ENCODE measurements at regions not wholly inside any gene's neighbourhood (a gene's known extent, or its start where the extent isn't known, plus 50 kb on each side); places are given as distances from the start of the nearest gene placed in this dataset.

- DNase-seq, result no peak
Measured at GRCh38 chr11:11135820-11136476, 217.1 kb downstream of the CSNK2A3 start.

DNA sequence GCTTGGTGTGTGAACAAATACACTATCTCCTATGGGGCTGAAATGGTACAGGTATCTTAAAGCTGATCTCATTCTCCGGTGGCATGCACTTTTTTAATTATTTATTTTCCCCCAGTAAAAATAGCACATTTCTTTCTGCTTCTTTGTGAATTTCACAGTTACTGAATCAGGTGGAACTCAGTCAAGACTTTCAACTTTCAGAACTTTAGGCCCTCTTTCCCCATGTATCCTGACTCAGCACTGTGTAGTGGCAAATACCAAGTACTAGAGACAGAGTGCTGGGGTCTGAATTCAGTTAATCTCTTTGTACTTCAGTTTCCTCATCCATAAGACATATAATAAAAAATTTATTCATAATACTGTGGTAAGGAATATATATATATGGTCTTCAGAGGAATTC is 223.9 kb downstream of the CSNK2A3 start:
- DNase-seq, result no peak

DNA sequence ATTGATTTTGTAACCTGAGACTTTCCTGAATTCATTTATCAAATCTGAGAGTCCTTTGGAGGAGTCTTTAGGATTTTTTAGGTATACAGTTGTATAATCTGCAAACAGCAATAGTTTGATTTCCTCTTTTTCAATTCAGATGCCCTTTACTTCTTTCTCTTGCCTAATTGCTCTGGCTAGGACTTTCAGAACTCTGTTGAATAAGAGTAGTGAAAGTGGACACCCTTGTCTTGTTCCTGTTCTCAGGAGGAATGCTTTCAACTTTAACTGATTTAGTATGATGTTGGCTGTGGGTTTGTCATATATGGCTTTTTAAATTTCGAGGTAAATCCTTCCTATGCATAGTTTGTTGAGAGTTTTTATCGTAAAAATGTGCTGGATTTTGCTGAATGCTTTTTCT is 227.4 kb downstream of the CSNK2A3 start:
- no peak for DNase-seq

GRCh38 chr11:11122749-11123148 is 230.3 kb downstream of the CSNK2A3 start:
- DNase-seq, result no peak

GRCh38 chr11:11119917-11120316 is 233.1 kb downstream of the CSNK2A3 start:
- DNase-seq, result no peak

DNA sequence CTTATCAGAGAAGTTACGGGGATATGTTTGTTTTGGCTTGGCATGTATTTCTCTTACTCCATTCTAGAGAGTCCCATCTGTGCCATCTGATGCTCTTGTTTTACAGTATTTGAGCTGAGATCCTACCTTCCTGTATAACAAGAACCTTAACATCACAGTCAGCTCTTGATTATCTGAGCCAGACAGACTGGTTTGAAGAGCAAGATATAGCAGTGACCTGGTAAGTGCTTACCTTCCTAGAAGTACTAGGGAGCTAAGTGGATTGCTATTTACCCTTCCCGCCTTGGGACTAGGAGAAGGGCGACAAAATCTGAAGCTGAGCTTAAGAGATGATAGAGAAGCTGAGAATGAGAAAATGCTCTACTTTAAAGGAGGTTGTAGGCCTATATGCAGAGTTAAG is 235.3 kb downstream of the CSNK2A3 start:
- no peak for DNase-seq

DNA sequence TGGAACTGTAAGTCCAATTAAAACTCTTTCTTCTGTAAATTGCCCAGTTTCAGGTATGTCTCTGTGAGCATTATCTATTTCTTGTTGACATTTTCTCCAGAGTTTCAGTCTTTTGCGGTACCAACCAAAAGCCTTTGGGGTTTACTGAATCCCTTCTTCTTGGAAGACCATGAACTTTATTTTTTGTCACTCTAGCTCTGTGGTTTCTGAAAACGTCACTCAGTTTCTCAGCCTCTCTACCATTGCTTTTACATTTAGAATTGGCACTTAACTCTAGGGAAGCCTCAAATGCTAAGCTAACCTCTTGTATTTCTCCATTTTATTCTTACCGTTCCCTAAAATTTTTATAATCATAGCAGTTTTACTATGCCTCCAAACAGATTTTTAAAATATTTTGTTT is 237.6 kb downstream of the CSNK2A3 start:
- no peak for DNase-seq

DNA sequence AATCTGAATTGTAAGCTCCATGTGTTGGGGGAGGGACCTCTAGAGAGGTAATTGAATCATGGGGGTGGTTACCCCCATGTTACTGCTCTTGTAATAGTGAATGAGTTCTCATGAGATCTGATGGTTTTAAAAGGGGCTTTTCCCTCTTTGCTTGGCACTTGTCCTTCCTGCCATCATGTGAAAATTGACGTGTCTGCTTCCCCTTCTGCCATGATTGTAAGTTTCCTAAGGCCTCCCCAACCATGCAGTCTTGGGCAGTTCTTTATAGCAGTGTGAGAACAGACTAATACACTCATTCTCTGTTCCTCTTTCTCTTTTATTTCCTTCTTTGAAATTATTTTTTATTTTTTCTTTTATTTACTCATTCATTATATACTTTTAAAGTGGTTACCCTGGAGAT is 239.4 kb downstream of the CSNK2A3 start:
- DNase-seq, result no peak

- DNase-seq, result no peak
Measured at GRCh38 chr11:11108026-11108425, 245.0 kb downstream of the CSNK2A3 start.

DNA sequence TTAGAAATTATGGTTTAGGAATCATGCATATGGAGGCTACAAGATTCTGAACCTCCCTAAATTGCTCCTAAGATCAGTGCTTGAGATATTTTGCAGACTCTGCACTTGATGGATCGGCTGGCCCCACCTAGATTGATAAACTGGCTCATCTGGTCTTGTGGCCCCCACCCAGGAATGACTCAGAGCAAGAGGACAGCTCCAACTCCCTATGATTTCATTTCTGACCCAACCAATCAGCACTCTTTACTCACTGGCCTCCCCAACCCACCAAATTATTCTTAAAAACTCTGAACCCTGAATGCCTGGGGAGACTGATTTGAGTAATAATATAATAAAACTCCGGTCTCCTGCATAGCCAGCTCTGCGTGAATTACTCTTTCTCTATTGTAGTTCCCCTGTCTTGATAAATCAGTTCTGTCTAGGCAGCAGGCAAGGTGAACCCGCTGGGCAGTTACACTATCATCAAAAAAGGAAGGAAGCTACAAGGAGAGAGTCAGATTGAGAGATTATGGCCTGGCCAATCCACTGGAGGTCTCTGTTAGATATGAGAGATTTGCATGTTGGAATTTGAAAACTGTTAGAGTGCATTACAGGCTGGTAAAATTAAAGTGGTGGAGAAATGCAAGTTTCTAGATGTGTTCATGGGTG is 245.8 kb downstream of the CSNK2A3 start:
- DNase-seq, result no peak

- DNase-seq, result no peak
Measured at GRCh38 chr11:11105361-11105760, 247.5 kb upstream of the ZBED5 start.

- DNase-seq, result no peak
Measured at GRCh38 chr11:11095831-11096723, 238.2 kb upstream of the ZBED5 start.

DNA sequence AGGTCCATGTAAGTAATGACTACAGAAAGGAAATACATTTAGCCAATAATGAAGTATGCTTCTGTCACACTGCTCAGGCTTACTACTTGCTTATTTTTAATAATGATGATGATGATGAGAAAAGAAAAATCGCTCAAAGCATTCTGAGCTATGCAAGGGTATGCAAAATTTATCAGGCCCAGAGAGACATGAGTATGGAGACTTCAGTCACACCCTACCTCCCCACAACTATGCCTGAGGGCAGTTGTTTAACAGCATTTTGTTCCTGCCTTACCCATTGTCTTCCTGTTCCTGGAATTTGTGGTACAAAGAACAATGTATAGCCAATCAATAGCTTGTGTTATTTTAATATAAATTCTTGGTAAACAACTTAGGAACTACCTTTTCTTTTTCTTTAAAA is 232.6 kb upstream of the ZBED5 start:
- no peak for DNase-seq

DNA sequence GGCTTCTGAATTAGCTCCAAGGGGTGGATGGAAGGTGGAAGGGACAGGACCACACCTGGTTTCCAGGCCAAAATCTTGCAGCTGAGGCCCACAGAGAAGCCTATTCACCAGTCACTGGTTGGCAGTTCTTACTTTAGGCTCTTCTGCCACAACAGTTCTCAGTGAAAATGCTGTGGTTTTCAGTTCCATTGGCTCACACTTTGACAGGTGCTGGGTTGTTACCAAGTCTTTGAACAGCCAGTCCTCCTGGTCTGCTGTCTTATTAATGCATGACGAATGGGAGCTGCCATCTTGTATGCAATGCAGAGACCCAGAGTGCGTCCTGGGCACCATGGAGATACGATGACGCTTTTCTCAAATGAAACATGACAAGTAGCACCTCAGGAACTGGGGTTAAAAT is 232.0 kb upstream of the ZBED5 start:
- no peak for DNase-seq

DNA sequence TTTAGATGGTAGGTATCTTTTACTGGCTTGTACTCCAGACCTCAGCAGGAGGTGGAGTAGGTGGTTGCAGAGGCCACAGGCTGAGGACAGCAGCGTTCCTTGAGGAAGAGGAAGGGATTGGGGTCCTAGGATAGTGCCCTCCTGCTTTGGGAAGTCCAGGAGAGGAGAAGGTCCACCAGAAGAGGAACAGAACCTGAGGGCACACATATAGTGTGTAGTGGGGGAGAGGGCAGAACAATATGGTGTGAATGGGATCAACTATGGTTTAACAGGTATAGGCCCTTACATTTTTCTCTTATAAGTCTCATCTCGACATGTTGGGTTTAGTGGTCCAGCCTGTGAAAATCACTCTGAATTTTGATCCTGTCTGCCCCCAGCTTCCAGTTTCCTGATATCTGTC is 229.1 kb upstream of the ZBED5 start:
- DNase-seq, result no peak

- DNase-seq, result no peak
Measured at GRCh38 chr11:11085580-11085979, 227.7 kb upstream of the ZBED5 start.

- DNase-seq, result no peak
Measured at GRCh38 chr11:11084337-11084736, 226.5 kb upstream of the ZBED5 start.

DNA sequence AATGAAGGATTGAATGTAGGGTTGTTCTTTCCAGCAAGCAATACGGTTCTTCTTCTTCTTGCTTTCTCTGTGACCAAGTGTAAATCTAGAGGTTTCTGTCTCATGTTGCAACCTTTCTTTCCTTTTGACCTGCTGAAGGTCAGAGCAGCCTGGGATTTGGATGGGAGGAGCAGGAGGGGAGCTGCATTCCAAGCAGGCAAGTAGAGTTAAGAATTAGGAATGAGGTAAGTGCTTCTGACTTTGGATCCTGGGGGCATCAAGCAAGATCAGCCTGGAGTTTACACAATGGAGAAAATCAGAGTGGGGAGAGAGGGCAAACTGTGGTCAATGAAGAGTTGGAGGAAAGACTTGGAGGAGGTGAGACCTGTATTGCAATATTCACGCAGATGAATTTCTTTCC is 225.6 kb upstream of the ZBED5 start:
- no peak for DNase-seq

GRCh38 chr11:11082646-11083045 is 224.8 kb upstream of the ZBED5 start:
- no peak for DNase-seq

GRCh38 chr11:11081776-11082175 is 223.9 kb upstream of the ZBED5 start:
- no peak for DNase-seq

DNA sequence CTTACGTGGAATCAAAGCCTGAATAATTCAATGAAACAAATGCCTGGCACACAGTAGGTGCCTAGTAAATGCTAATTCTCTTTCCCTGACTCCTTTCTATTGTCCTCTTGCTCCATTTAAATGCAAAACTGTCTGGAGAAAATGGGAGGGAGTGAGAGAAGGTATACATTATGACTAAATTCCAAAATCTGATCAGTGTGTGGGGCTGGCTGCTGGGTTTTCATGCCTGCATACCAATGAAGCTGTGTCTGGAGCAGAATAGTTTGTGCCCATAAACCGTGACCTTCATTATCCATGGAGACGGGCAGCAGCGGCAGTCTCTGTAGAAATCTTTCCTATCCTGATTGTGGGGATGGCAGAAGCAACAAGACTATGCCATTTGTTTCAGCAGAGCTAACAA is 223.4 kb upstream of the ZBED5 start:
- DNase-seq, result no peak

- no peak for DNase-seq
Measured at GRCh38 chr11:11078344-11079086, 220.7 kb upstream of the ZBED5 start.

GRCh38 chr11:11077898-11078297 is 220.0 kb upstream of the ZBED5 start:
- no peak for DNase-seq
